ENCODE measurements at regions not wholly inside any gene's neighbourhood (a gene's known extent, or its start where the extent isn't known, plus 50 kb on each side); places are given as distances from the start of the nearest gene placed in this dataset.

DNA sequence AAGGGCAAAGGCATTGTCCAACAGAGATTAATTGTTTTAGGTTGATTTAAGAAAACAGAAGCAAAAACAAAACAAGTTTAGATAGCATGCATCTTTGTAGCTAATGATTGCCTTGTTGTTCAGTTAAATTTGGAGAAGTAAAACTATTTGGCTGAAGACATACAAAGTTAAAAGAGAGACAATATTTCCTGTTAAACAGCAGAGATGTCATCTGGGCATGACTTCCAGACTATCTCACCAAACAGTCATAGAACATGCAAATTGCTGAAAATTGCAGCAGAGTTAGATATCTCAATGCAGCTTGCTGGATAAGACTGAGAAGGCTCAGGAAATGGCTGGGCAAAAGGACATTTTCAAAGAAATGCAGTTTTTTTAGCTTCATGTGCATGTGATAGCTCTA is 57.5 kb upstream of the PDGFD start (continued):
- no peak for TF ChIP-seq ARNT (IDR thresholded peaks at IDR 0.05)
- TF ChIP-seq, protein P1, sequence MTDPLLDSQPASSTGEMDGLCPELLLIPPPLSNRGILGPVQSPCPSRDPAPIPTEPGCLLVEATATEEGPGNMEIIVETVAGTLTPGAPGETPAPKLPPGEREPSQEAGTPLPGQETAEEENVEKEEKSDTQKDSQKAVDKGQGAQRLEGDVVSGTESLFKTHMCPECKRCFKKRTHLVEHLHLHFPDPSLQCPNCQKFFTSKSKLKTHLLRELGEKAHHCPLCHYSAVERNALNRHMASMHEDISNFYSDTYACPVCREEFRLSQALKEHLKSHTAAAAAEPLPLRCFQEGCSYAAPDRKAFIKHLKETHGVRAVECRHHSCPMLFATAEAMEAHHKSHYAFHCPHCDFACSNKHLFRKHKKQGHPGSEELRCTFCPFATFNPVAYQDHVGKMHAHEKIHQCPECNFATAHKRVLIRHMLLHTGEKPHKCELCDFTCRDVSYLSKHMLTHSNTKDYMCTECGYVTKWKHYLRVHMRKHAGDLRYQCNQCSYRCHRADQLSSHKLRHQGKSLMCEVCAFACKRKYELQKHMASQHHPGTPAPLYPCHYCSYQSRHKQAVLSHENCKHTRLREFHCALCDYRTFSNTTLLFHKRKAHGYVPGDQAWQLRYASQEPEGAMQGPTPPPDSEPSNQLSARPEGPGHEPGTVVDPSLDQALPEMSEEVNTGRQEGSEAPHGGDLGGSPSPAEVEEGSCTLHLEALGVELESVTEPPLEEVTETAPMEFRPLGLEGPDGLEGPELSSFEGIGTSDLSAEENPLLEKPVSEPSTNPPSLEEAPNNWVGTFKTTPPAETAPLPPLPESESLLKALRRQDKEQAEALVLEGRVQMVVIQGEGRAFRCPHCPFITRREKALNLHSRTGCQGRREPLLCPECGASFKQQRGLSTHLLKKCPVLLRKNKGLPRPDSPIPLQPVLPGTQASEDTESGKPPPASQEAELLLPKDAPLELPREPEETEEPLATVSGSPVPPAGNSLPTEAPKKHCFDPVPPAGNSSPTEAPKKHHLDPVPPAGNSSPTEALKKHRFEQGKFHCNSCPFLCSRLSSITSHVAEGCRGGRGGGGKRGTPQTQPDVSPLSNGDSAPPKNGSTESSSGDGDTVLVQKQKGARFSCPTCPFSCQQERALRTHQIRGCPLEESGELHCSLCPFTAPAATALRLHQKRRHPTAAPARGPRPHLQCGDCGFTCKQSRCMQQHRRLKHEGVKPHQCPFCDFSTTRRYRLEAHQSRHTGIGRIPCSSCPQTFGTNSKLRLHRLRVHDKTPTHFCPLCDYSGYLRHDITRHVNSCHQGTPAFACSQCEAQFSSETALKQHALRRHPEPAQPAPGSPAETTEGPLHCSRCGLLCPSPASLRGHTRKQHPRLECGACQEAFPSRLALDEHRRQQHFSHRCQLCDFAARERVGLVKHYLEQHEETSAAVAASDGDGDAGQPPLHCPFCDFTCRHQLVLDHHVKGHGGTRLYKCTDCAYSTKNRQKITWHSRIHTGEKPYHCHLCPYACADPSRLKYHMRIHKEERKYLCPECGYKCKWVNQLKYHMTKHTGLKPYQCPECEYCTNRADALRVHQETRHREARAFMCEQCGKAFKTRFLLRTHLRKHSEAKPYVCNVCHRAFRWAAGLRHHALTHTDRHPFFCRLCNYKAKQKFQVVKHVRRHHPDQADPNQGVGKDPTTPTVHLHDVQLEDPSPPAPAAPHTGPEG (CRISPR knock-in tag; IDR thresholded peaks at IDR 0.05) = no peak

DNA sequence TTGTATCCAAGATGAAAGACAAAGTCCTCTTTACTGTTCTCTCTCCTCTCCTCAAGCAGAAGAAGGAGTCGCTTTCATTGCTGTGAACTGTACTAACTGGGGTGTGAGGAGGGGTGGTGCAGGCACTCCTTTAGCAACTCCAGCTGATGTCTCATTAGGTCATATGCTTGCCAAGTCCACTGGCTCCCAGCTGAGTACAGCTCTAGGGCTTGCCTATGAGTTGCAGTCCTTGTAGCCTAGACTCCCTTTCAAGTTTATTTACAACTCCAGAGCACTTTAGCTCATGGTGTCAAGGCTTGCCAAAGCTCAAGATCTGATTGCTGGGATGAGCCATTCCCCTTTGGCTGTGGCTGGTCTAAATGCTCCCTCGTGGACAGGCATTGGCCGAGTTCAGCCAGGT is 55.1 kb upstream of the PDGFD start:
- ATAC-seq (no peak), FAIRE-seq (no peak), DNase-seq (ENCODE audit: low spot score) (no peak)
- H3K27me3 ChIP-seq (ENCODE audit: control insufficient read depth in 1 of 2, insufficient read depth in 2 of 2, low read length in 2 of 2) = no peaks in the 10 kb centered on the region
- H4K20me1 ChIP-seq (ENCODE audit: insufficient read depth, low read length) = no peaks in the 10 kb centered on the region
- no peaks in the 10 kb centered on the region for H3K4me1 ChIP-seq (ENCODE audit: insufficient read depth, low read length)
- WGBS (ENCODE audit: low lambda C conversion rate) = 0% methylated on average over 3 of the region's 3 CpGs
- POLR2A ChIA-PET = no interaction called here
- no TSS peak for BruUV-seq (replicated peaks)
- H3K4me3 ChIP-seq (replicated peaks in 1 of 3; ENCODE audit: insufficient read depth in 1 of 3, low read depth in 2 of 3, low read length in 3 of 3) = no peak overlapping the region
- no peak overlapping the region for H3K4me2 ChIP-seq (ENCODE audit: low read depth, low read length)
- peaks cover 44% of the 10 kb centered on the region for H3K9me3 ChIP-seq (ENCODE audit: low read length)
- no peak overlapping the region for H2AFZ ChIP-seq (ENCODE audit: low read length)
- H3K27ac ChIP-seq (ENCODE audit: extremely low read length, insufficient read depth, low read length) = no peak overlapping the region
- in situ Hi-C loops (cut with HindIII; ENCODE audit: extremely low pct_ligation_motif_present, low pct_unique_long_range_greater_than_20kb) (no loop called here), intact Hi-C loops (cut with micrococcal nuclease; ENCODE audit: unreplicated experiment) (no loop called here)
- CTCF ChIA-PET (ENCODE audit: low intra/inter-chr PET ratio, low total read pairs) = no interaction called here
- no peak for TF ChIP-seq ZMYM2 (CRISPR knock-in tag; IDR thresholded peaks at IDR 0.05)
- TF ChIP-seq ZNF552 (CRISPR knock-in tag; IDR thresholded peaks at IDR 0.05; ENCODE audit: borderline replicate concordance) = no peak
- TF ChIP-seq HHEX (CRISPR knock-in tag; IDR thresholded peaks at IDR 0.05) = no peak
- H3K79me2 ChIP-seq (ENCODE audit: insufficient read depth, low read length) = no peaks in the 10 kb centered on the region
- no peaks in the 10 kb centered on the region for H3K36me3 ChIP-seq (replicated peaks in 1 of 2; ENCODE audit: control insufficient read depth in 1 of 2, insufficient read depth in 2 of 2, low read length in 2 of 2)
- no peak overlapping the region for H3K9ac ChIP-seq (ENCODE audit: insufficient read depth, low read depth, low read length)
